ENCODE measurements at regions not wholly inside any gene's neighbourhood (a gene's known extent, or its start where the extent isn't known, plus 50 kb on each side); places are given as distances from the start of the nearest gene placed in this dataset.

DNA sequence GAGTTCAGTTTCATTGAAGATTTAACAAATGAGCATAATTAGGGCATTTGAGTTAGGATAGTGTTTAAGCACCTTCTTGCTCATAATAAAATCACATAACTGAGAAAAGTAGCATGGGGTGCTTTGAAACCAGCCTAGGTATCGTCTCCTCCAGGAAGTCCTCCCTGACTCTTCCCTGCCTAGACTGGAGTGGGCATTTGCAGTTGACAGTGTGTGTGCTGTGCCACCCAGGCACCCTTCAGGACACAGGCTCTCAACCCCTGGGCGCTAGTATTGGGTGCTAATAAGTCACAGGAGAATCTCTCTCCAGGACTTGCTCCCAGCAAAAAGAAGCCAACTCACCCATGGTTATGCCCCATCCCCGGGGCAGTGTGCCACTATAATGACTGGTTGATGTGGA lies 584.1 kb downstream of the INSC start:
- H3K36me3 ChIP-seq (ENCODE audit: insufficient read depth, low read length): no peaks in the 10 kb centered on the region
- no peaks in the 10 kb centered on the region for H4K20me1 ChIP-seq (ENCODE audit: insufficient read depth, low read length, poor library complexity, severe bottlenecking)
- H3K4me2 ChIP-seq (ENCODE audit: low read depth, low read length, poor library complexity, severe bottlenecking): no peak overlapping the region
- H3K27me3 ChIP-seq (ENCODE audit: insufficient read depth, low read length, poor library complexity, severe bottlenecking): no peaks in the 10 kb centered on the region
- no peaks in the 10 kb centered on the region for H3K9me3 ChIP-seq (ENCODE audit: insufficient read depth, low read depth, low read length)
- no peaks in the 10 kb centered on the region for H3K9me2 ChIP-seq (replicated peaks; ENCODE audit: low read depth, low read length)
- H3K9ac ChIP-seq (ENCODE audit: low read depth, low read length, poor library complexity, severe bottlenecking): no peak overlapping the region
- no peaks in the 10 kb centered on the region for H3K4me1 ChIP-seq (ENCODE audit: insufficient read depth, low read length, poor library complexity, severe bottlenecking)
- H3K79me2 ChIP-seq (ENCODE audit: insufficient read depth, low read length): no peaks in the 10 kb centered on the region
- no peak overlapping the region for H3K4me3 ChIP-seq (ENCODE audit: low read length, poor library complexity, severe bottlenecking)
- no peaks in the 10 kb centered on the region for H3F3A ChIP-seq (ENCODE audit: low read depth)
- TF ChIP-seq, protein P1, sequence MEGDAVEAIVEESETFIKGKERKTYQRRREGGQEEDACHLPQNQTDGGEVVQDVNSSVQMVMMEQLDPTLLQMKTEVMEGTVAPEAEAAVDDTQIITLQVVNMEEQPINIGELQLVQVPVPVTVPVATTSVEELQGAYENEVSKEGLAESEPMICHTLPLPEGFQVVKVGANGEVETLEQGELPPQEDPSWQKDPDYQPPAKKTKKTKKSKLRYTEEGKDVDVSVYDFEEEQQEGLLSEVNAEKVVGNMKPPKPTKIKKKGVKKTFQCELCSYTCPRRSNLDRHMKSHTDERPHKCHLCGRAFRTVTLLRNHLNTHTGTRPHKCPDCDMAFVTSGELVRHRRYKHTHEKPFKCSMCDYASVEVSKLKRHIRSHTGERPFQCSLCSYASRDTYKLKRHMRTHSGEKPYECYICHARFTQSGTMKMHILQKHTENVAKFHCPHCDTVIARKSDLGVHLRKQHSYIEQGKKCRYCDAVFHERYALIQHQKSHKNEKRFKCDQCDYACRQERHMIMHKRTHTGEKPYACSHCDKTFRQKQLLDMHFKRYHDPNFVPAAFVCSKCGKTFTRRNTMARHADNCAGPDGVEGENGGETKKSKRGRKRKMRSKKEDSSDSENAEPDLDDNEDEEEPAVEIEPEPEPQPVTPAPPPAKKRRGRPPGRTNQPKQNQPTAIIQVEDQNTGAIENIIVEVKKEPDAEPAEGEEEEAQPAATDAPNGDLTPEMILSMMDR (conservative IDR thresholded peaks at IDR 0.05; ENCODE audit: low read length): no peak
- TF ChIP-seq EZH2phosphoT487 (IDR thresholded peaks at IDR 0.05; ENCODE audit: borderline replicate concordance): no peak
- no peak overlapping the region for H2AFZ ChIP-seq (ENCODE audit: low read length)

DNA sequence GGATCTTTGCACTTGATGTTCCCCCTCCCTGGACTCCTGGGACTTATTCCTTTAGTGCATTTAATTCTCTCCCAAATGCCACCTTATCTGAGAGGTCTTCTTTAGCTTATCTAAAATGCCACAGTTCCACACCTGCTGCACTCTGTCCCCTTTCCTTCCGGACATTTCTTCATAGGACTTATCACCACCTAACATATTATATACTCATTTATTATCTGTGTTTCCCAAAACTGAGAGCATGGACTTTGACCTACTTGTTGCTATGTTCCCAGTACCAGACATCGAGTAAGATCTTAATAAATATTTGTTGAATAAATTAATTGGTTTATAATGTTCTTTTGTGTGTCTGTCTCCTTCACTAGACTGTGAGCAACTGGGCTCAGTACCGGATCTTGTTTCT lies 585.3 kb downstream of the INSC start:
- H3K9ac ChIP-seq (ENCODE audit: low read depth, low read length, poor library complexity, severe bottlenecking): no peak overlapping the region
- H3K27me3 ChIP-seq (ENCODE audit: insufficient read depth, low read length, poor library complexity, severe bottlenecking): no peaks in the 10 kb centered on the region
- H3K36me3 ChIP-seq (ENCODE audit: insufficient read depth, low read length): no peaks in the 10 kb centered on the region
- no peaks in the 10 kb centered on the region for H3F3A ChIP-seq (ENCODE audit: low read depth)
- no peak overlapping the region for H3K4me3 ChIP-seq (ENCODE audit: low read length, poor library complexity, severe bottlenecking)
- H3K79me2 ChIP-seq (ENCODE audit: insufficient read depth, low read length): no peaks in the 10 kb centered on the region
- H3K4me2 ChIP-seq (ENCODE audit: low read depth, low read length, poor library complexity, severe bottlenecking): no peak overlapping the region
- TF ChIP-seq, protein P1 (conservative IDR thresholded peaks at IDR 0.05; ENCODE audit: low read length): no peak
- TF ChIP-seq EZH2phosphoT487 (IDR thresholded peaks at IDR 0.05; ENCODE audit: borderline replicate concordance): no peak
- no peaks in the 10 kb centered on the region for H3K9me2 ChIP-seq (replicated peaks; ENCODE audit: low read depth, low read length)
- no peak overlapping the region for H2AFZ ChIP-seq (ENCODE audit: low read length)
- H3K9me3 ChIP-seq (ENCODE audit: insufficient read depth, low read depth, low read length): no peaks in the 10 kb centered on the region
- H4K20me1 ChIP-seq (ENCODE audit: insufficient read depth, low read length, poor library complexity, severe bottlenecking): no peaks in the 10 kb centered on the region
- no peaks in the 10 kb centered on the region for H3K4me1 ChIP-seq (ENCODE audit: insufficient read depth, low read length, poor library complexity, severe bottlenecking)

DNA sequence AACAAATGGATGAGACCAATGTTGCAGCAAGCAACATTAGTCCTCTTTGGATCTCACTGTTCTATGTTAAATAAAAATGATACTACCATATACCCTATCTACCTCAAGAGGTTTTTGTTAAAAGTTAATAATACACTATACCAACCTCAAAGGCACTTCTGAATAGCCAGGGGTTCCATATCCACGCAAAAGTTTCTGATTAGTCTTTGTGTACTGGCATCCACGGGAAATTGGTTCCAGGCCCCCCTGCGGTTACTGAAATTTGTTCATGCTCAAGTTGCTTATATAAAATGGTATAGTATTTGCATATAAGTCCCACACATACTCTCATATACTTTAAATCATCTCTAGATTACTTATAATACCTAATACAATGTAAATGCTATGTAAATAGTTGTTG lies 585.7 kb downstream of the INSC start:
- Histone ChIP-seq H3F3A (ENCODE audit: low read depth) (no peaks in the 10 kb centered on the region), H3K9me3 (ENCODE audit: insufficient read depth, low read depth, low read length) (no peaks in the 10 kb centered on the region), H3K36me3 (ENCODE audit: insufficient read depth, low read length) (no peaks in the 10 kb centered on the region), H3K4me1 (ENCODE audit: insufficient read depth, low read length, poor library complexity, severe bottlenecking) (no peaks in the 10 kb centered on the region), H2AFZ (ENCODE audit: low read length) (no peak overlapping the region), H3K4me2 (ENCODE audit: low read depth, low read length, poor library complexity, severe bottlenecking) (no peak overlapping the region), H3K79me2 (ENCODE audit: insufficient read depth, low read length) (no peaks in the 10 kb centered on the region), H3K27me3 (ENCODE audit: insufficient read depth, low read length, poor library complexity, severe bottlenecking) (no peaks in the 10 kb centered on the region), H3K9ac (ENCODE audit: low read depth, low read length, poor library complexity, severe bottlenecking) (no peak overlapping the region), H4K20me1 (ENCODE audit: insufficient read depth, low read length, poor library complexity, severe bottlenecking) (no peaks in the 10 kb centered on the region), H3K9me2 (replicated peaks; ENCODE audit: low read depth, low read length) (no peaks in the 10 kb centered on the region), H3K4me3 (ENCODE audit: low read length, poor library complexity, severe bottlenecking) (no peak overlapping the region)
- TF ChIP-seq EZH2phosphoT487 (IDR thresholded peaks at IDR 0.05; ENCODE audit: borderline replicate concordance): no peak
- TF ChIP-seq, protein P1 (conservative IDR thresholded peaks at IDR 0.05; ENCODE audit: low read length): no peak
